OCI-LY7 (cell line): ENCODE measurements at regions not wholly inside any gene's neighbourhood (a gene's known extent, or its start where the extent isn't known, plus 50 kb on each side); places are given as distances from the start of the nearest gene placed in this dataset.

ENCODE experiments used
- EZH2phosphoT487 ChIP-seq: fragments of 200-600 bp; sonication (generic); IDR thresholded peaks from 2 replicates; pipeline ENCODE4 v1.6.1; 2018; ENCODE audit warnings: low read depth, borderline replicate concordance, mild to moderate bottlenecking, mixed run types, antibody characterized with exemption, low read length, moderate library complexity, mixed read lengths
- TF ChIP-seq, protein P1 (sequence below): fragments of 200-600 bp; sonication (generic); conservative IDR thresholded peaks from 2 replicates; pipeline ENCODE4 v1.5.1; 2014; ENCODE audit warnings: mild to moderate bottlenecking, antibody characterized with exemption, low read length, moderate library complexity, mixed read lengths

DNA sequence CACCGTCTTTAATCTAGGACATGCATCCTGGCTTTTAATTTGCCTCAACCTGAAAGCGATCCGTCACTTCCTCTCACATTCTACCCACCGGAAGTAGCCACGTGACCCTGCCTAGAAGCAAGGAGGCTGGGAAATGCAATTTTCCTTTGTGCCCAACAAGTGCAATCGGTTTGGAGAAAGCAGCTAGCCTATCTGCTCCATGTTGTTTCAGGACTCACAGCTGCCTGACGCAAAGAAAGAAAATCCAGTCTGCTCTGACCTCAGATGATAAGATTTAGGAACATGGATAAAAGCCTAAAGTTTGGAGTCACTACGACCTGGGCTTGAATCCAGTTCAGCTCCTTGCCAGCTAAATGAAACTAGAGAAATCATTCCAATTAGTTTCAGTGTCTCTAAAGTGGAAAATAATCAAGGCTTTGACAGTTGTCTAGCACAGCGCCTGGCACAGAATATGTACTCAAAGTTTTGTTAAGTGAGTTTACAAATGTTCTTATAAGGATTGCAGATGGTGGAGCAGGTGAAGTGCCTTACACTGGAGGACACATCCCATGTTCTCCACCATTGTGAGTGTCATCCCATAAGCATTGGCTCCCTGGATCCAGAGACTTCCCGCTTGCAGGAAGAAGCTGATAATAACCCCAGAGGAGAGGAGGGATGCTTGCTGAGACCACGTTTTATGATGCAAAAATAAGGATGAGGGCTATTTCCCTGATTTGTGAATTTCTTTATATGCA, 553.7 kb downstream of the MN1 start:
- no peak for TF ChIP-seq EZH2phosphoT487
- TF ChIP-seq, protein P1, sequence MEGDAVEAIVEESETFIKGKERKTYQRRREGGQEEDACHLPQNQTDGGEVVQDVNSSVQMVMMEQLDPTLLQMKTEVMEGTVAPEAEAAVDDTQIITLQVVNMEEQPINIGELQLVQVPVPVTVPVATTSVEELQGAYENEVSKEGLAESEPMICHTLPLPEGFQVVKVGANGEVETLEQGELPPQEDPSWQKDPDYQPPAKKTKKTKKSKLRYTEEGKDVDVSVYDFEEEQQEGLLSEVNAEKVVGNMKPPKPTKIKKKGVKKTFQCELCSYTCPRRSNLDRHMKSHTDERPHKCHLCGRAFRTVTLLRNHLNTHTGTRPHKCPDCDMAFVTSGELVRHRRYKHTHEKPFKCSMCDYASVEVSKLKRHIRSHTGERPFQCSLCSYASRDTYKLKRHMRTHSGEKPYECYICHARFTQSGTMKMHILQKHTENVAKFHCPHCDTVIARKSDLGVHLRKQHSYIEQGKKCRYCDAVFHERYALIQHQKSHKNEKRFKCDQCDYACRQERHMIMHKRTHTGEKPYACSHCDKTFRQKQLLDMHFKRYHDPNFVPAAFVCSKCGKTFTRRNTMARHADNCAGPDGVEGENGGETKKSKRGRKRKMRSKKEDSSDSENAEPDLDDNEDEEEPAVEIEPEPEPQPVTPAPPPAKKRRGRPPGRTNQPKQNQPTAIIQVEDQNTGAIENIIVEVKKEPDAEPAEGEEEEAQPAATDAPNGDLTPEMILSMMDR, result no peak
